ENCODE measurements at regions not wholly inside any gene's neighbourhood (a gene's known extent, or its start where the extent isn't known, plus 50 kb on each side); places are given as distances from the start of the nearest gene placed in this dataset.

DNA sequence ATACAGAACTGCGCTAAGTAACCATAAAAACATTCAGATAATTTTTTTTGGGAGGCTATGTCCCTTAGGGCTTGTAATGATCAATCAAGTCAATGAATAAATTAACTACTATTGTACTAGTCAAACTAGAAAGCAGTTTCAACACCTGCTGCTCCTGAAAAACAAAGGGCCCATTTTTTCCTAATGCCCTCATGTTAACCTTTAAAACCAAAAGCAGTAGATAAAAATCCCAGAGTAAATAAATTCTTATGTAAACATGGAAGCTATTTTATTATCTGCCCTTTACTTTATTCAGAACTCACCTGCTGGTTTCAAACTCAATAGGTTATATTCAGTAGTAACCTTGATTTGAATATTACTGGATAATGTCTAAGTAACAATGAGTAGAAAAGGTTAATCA lies 159.5 kb upstream of the STARD13 start:
- TF ChIP-seq, protein P1, sequence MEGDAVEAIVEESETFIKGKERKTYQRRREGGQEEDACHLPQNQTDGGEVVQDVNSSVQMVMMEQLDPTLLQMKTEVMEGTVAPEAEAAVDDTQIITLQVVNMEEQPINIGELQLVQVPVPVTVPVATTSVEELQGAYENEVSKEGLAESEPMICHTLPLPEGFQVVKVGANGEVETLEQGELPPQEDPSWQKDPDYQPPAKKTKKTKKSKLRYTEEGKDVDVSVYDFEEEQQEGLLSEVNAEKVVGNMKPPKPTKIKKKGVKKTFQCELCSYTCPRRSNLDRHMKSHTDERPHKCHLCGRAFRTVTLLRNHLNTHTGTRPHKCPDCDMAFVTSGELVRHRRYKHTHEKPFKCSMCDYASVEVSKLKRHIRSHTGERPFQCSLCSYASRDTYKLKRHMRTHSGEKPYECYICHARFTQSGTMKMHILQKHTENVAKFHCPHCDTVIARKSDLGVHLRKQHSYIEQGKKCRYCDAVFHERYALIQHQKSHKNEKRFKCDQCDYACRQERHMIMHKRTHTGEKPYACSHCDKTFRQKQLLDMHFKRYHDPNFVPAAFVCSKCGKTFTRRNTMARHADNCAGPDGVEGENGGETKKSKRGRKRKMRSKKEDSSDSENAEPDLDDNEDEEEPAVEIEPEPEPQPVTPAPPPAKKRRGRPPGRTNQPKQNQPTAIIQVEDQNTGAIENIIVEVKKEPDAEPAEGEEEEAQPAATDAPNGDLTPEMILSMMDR (IDR thresholded peaks at IDR 0.05) = no peak
- no peak for TF ChIP-seq EP300 (IDR thresholded peaks at IDR 0.05)
